ENCODE measurements at regions not wholly inside any gene's neighbourhood (a gene's known extent, or its start where the extent isn't known, plus 50 kb on each side); places are given as distances from the start of the nearest gene placed in this dataset.

- DNase-seq (ENCODE audit: low read depth): no peak
- H3K4me3 ChIP-seq (ENCODE audit: control insufficient read depth, low read depth, low read length): no peak overlapping the region
- no peak for TF ChIP-seq CTCF (conservative IDR thresholded peaks at IDR 0.05; ENCODE audit: control insufficient read depth, insufficient read depth, low read depth, low read length)
Measured at GRCh38 chr6:14934013-14934412, 311.9 kb upstream of the JARID2 start.

- TF ChIP-seq CTCF (conservative IDR thresholded peaks at IDR 0.05; ENCODE audit: control insufficient read depth, insufficient read depth, low read depth, low read length): no peak
- no peak for DNase-seq (ENCODE audit: low read depth)
- H3K4me3 ChIP-seq (ENCODE audit: control insufficient read depth, low read depth, low read length): no peak overlapping the region
Measured at GRCh38 chr6:14934844-14935243, 311.0 kb upstream of the JARID2 start.

GRCh38 chr6:14936861-14937260, 309.0 kb upstream of the JARID2 start:
- H3K4me3 ChIP-seq (ENCODE audit: control insufficient read depth, low read depth, low read length): no peak overlapping the region
- no peak for TF ChIP-seq CTCF (conservative IDR thresholded peaks at IDR 0.05; ENCODE audit: control insufficient read depth, insufficient read depth, low read depth, low read length)
- DNase-seq (ENCODE audit: low read depth): no peak

GRCh38 chr6:14943116-14943515, 302.8 kb upstream of the JARID2 start:
- no peak overlapping the region for H3K4me3 ChIP-seq (ENCODE audit: control insufficient read depth, low read depth, low read length)
- DNase-seq (ENCODE audit: low read depth): no peak
- TF ChIP-seq CTCF (conservative IDR thresholded peaks at IDR 0.05; ENCODE audit: control insufficient read depth, insufficient read depth, low read depth, low read length): no peak

GRCh38 chr6:14944593-14944992, 301.3 kb upstream of the JARID2 start:
- no peak overlapping the region for H3K4me3 ChIP-seq (ENCODE audit: control insufficient read depth, low read depth, low read length)
- no peak for DNase-seq (ENCODE audit: low read depth)
- TF ChIP-seq CTCF (conservative IDR thresholded peaks at IDR 0.05; ENCODE audit: control insufficient read depth, insufficient read depth, low read depth, low read length): no peak

- no peak overlapping the region for H3K4me3 ChIP-seq (ENCODE audit: control insufficient read depth, low read depth, low read length)
- DNase-seq (ENCODE audit: low read depth): no peak
- no peak for TF ChIP-seq CTCF (conservative IDR thresholded peaks at IDR 0.05; ENCODE audit: control insufficient read depth, insufficient read depth, low read depth, low read length)
Measured at GRCh38 chr6:14945461-14946185, 300.2 kb upstream of the JARID2 start.

- TF ChIP-seq CTCF (conservative IDR thresholded peaks at IDR 0.05; ENCODE audit: control insufficient read depth, insufficient read depth, low read depth, low read length): no peak
- no peak overlapping the region for H3K4me3 ChIP-seq (ENCODE audit: control insufficient read depth, low read depth, low read length)
- no peak for DNase-seq (ENCODE audit: low read depth)
Measured at GRCh38 chr6:14946753-14947152, 299.1 kb upstream of the JARID2 start.

Measured in fibroblast of mammary gland (primary cell).